Keratinocyte (primary cell): ENCODE measurements at regions not wholly inside any gene's neighbourhood (a gene's known extent, or its start where the extent isn't known, plus 50 kb on each side); places are given as distances from the start of the nearest gene placed in this dataset.

Source experiments
- DNase-seq: peaks from one replicate; pipeline ENCODE4 v3.0.0-alpha.2; 2011; ENCODE audit warnings: low read depth, missing footprints, low spot score
- FAIRE-seq: peaks from 2 replicates; lab custom pipeline; 2011; peaks lifted over from hg19 to GRCh38; lab: Jason Lieb, UNC
- H2AFZ ChIP-seq: 2 replicates; pipeline ENCODE4 v1.6.0; 2012; ENCODE audit warnings: low read length, control low read depth, inconsistent platforms; ENCODE audit not compliant: control insufficient read depth
- H3K27ac ChIP-seq: 2 replicates; pipeline ENCODE4 v1.5.1; 2011; ENCODE audit warnings: low read length; ENCODE audit not compliant: control insufficient read depth, insufficient read depth
- H3K27me3 ChIP-seq: 3 replicates; pipeline ENCODE4 v1.6.0; 2011; ENCODE audit warnings: low read length; ENCODE audit not compliant: control insufficient read depth, insufficient read depth; ENCODE audit errors: extremely low read depth
- H3K36me3 ChIP-seq, 2 experiments: 2 replicates in 1 of 2; 3 replicates in 1 of 2; pipeline ENCODE4 v1.5.1; 2011; ENCODE audit warnings: low read length in 2 of 2, mild to moderate bottlenecking in 1 of 2; ENCODE audit not compliant: control insufficient read depth in 2 of 2, insufficient read depth in 2 of 2; ENCODE audit errors: extremely low read depth in 1 of 2
- H3K4me1 ChIP-seq: 3 replicates; pipeline ENCODE4 v1.5.1; 2011; ENCODE audit warnings: low read length; ENCODE audit not compliant: control insufficient read depth, insufficient read depth; ENCODE audit errors: extremely low read depth
- H3K4me2 ChIP-seq: 3 replicates; pipeline ENCODE4 v1.6.0; 2011; ENCODE audit warnings: low read depth, low read length; ENCODE audit not compliant: control insufficient read depth, insufficient read depth; ENCODE audit errors: extremely low read depth
- H3K4me3 ChIP-seq, 3 experiments: fragments of 200-600 bp in 1 of 3; sonication (generic) in 1 of 3; 2 replicates in 2 of 3; 3 replicates in 1 of 3; pipeline ENCODE4 v1.5.1; 2011 to 2016; ENCODE audit warnings: low read length in 3 of 3, mild to moderate bottlenecking in 3 of 3, control low read depth in 2 of 3, inconsistent platforms in 1 of 3, low read depth in 1 of 3, mixed read lengths in 1 of 3, mixed run types in 1 of 3, moderate library complexity in 1 of 3; ENCODE audit not compliant: control insufficient read depth in 2 of 3, insufficient read depth in 2 of 3; ENCODE audit errors: extremely low read depth in 1 of 3
- H3K79me2 ChIP-seq: 2 replicates; pipeline ENCODE4 v1.6.0; 2012; ENCODE audit warnings: low read length; ENCODE audit not compliant: control insufficient read depth, insufficient read depth
- H3K9ac ChIP-seq: 3 replicates; pipeline ENCODE4 v1.6.0; 2011; ENCODE audit warnings: low read length; ENCODE audit not compliant: control insufficient read depth, insufficient read depth; ENCODE audit errors: extremely low read depth
- H3K9me1 ChIP-seq: 3 replicates; pipeline ENCODE4 v1.6.0; 2011; ENCODE audit warnings: low read length; ENCODE audit not compliant: control insufficient read depth, insufficient read depth; ENCODE audit errors: extremely low read depth
- H3K9me3 ChIP-seq: 2 replicates; pipeline ENCODE4 v1.5.1; 2012; ENCODE audit warnings: low read depth, low read length; ENCODE audit not compliant: control insufficient read depth
- H4K20me1 ChIP-seq: 3 replicates; pipeline ENCODE4 v1.6.0; 2011; ENCODE audit warnings: low read length; ENCODE audit not compliant: control insufficient read depth, insufficient read depth; ENCODE audit errors: extremely low read depth
- CTCF ChIP-seq, 3 experiments: IDR thresholded peaks in 1 of 3; conservative IDR thresholded peaks in 1 of 3; optimal IDR thresholded peaks in 1 of 3; 2 replicates in 2 of 3; 3 replicates in 1 of 3; pipeline versions ENCODE3 to v1.5.1; 2011; ENCODE audit warnings: low read length in 3 of 3, mild to moderate bottlenecking in 3 of 3, moderate library complexity in 2 of 3, control low read depth in 1 of 3, inconsistent platforms in 1 of 3; ENCODE audit not compliant: insufficient read depth in 2 of 3; ENCODE audit errors: extremely low read depth in 1 of 3
- EZH2 ChIP-seq: IDR thresholded peaks from one replicate; pipeline ENCODE4 v1.6.1; 2012; ENCODE audit warnings: inconsistent platforms, mild to moderate bottlenecking, low read length, moderate library complexity
- dilution Hi-C: fragments of 300-500 bp; cut with MboI; formaldehyde crosslinking; loops from one replicate; pipeline ENCODE4 v1.7.0; 2020; ENCODE audit warnings: low sequenced_read_pairs; ENCODE audit not compliant: extremely low pct_ligation_motif_present

- H3K4me2 ChIP-seq = no peak overlapping the region
- H3K4me3 ChIP-seq = no peak overlapping the region
- no peaks in the 10 kb centered on the region for H3K9me3 ChIP-seq
- DNase-seq (no peak), FAIRE-seq (no peak)
- H4K20me1 ChIP-seq = no peaks in the 10 kb centered on the region
- TF ChIP-seq CTCF (optimal IDR thresholded peaks at IDR 0.05 in 1 of 3, IDR thresholded peaks at IDR 0.05 in 1 of 3, conservative IDR thresholded peaks at IDR 0.05 in 1 of 3; ENCODE audit: extremely low read depth in 1 of 3, insufficient read depth in 2 of 3, low read length in 3 of 3) = no peak
- TF ChIP-seq EZH2 = no peak
- H3K36me3 ChIP-seq = no peaks in the 10 kb centered on the region
- H3K9me1 ChIP-seq = no peaks in the 10 kb centered on the region
- H3K79me2 ChIP-seq = no peaks in the 10 kb centered on the region
- dilution Hi-C loops = no loop called here
- no peaks in the 10 kb centered on the region for H3K27me3 ChIP-seq
- H2AFZ ChIP-seq = no peak overlapping the region
- H3K27ac ChIP-seq = no peak overlapping the region
- no peak overlapping the region for H3K9ac ChIP-seq
- H3K4me1 ChIP-seq = no peaks in the 10 kb centered on the region
Observed at GRCh38 chr5:174355995-174356394, 310.5 kb downstream of the NSG2 start.

- FAIRE-seq (no peak), DNase-seq (no peak)
- Histone ChIP-seq H3K9ac (no peak overlapping the region), H3K36me3 (no peaks in the 10 kb centered on the region), H2AFZ (no peak overlapping the region), H3K9me3 (no peaks in the 10 kb centered on the region), H3K9me1 (no peaks in the 10 kb centered on the region), H3K4me2 (no peak overlapping the region), H4K20me1 (no peaks in the 10 kb centered on the region), H3K27me3 (no peaks in the 10 kb centered on the region), H3K27ac (no peak overlapping the region), H3K4me3 (no peak overlapping the region), H3K4me1 (no peaks in the 10 kb centered on the region), H3K79me2 (no peaks in the 10 kb centered on the region)
- TF ChIP-seq EZH2 = no peak
- no peak for TF ChIP-seq CTCF (optimal IDR thresholded peaks at IDR 0.05 in 1 of 3, IDR thresholded peaks at IDR 0.05 in 1 of 3, conservative IDR thresholded peaks at IDR 0.05 in 1 of 3; ENCODE audit: extremely low read depth in 1 of 3, insufficient read depth in 2 of 3, low read length in 3 of 3)
- dilution Hi-C loops = no loop called here
Observed at GRCh38 chr5:174356536-174356935, 311.0 kb downstream of the NSG2 start.
